ENCODE measurements at regions not wholly inside any gene's neighbourhood (a gene's known extent, or its start where the extent isn't known, plus 50 kb on each side); places are given as distances from the start of the nearest gene placed in this dataset.
"Not testable (repeated sequence)": the region's sequence is repeated elsewhere in the genome, so short reads cannot be mapped to it uniquely, and the experiment has no call there.

DNA sequence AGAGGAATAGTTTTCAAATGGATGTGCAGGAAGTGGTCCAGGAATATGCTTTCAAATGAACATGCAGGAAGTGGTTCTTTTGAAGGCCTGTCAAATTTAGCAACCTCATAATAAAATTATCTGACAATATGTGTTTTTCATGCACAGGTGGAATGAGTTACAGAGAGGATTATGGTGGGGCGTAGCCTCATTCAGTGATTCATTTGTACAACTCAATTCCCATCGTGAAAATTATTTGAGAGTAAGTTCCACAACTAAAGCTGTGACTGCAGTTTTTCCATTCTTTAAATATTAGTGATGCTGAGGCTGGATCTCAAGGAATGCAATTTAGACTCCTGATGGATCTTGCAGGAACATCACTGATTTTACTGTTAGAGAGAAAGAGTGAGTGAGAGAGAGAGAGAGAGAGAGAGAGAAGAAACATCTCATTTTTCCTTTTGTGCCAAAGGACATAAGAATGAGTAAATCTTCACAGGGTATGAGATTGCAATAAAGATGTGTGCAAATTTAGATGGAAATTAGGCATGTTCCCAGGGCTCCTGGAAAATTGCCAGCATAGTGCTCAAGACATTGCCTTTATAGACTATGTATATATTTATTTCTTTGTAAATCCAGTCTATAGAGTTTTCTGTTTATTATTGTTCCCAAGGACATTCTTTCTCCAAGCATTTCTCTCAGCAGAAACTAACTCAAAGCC lies 394.9 kb upstream of the ZEB2 start:
- DNase-seq = no peak

DNA sequence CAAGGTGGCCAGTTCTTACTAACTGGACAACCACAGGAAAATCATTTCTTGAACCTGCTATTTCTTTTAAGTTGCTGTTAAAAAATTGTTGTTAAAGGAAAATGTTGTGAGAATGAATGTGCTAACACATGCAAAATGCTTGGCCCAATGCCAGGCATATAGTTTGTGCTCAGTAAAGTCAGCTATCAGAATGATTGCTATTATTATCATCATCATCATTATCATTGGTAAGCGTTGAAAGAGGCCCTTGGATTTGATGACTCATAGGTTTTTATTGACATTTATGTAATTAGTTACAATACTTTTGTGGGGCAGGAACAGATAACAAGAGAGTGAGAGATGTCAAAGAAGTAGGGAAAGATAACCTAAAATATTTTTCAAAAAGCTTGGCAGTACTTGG lies 394.2 kb upstream of the ZEB2 start:
- no peak for DNase-seq

DNA sequence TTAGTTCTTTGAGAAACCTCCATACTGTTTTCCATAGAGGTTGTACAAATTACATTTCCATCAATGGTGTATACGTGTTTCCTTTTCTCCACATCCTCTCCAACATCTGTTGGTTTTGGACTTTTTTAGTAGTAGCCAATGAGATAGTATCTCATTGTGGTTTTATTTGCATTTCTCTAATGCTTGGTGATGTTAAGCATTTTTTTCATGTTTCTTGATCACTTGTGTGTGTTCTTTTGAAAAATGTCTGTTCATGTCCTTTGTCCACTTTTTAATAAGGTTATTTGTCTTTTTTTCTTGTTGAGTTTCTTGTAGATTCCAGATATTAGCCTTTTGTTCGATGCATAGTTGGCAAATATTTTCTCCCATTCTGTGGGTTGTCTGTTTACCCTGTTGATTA lies 392.3 kb upstream of the ZEB2 start:
- DNase-seq = no peak

DNA sequence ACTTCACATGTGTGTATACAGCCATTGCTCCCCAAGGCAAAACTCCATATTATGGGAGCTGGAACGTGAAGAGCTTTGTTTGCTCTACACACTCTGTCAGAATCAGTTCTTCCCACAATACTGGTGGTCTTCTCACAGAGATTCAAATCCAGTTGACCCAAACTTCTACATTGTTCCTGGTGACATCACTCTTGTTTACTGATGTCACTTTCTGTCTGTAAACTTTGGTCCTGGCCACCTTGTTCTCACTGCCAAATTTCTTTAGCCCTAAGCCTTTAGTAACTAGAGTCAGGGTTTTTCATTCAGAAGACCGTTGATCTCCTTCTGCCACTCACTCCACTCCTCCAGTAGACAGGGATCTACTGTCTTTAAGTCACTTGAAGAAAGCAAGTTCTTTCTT lies 386.0 kb upstream of the ZEB2 start:
- DNase-seq = no peak

DNA sequence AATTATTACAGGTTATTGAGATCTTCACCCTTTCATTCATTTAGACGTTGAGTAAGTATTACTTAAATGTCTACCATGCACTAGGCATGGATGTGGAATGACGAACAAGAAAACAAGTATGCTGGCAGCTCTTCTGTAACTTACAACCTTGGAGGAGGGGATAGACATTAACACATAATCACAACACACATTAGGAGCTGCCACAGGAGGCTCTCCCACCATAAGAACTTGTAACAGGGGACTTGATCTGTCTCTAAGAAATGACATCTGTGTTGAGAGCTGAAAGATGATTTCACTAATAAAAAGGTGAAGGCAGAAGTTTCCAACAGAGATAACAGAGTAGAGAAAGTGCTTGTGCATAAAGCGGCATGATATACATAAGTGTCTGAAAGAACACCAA lies 384.7 kb upstream of the ZEB2 start:
- no peak for DNase-seq

DNA sequence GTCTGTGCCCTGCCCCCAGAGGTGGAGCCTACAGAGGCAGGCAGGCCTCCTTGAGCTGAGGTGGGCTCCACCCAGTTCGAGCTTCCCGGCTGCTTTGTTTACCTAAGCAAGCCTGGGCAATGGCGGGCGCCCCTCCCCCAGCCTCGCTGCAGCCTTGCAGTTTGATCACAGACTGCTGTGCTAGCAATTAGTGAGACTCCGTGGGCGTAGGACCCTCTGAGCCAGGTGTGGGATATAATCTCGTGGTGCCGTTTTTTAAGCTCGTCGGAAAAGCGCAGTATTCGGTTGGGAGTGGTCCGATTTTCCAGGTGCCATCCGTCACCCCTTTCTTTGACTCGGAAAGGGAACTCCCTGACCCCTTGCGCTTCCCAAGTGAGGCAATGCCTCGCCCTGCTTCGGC lies 383.1 kb upstream of the ZEB2 start:
- DNase-seq = not testable (repeated sequence)

DNA sequence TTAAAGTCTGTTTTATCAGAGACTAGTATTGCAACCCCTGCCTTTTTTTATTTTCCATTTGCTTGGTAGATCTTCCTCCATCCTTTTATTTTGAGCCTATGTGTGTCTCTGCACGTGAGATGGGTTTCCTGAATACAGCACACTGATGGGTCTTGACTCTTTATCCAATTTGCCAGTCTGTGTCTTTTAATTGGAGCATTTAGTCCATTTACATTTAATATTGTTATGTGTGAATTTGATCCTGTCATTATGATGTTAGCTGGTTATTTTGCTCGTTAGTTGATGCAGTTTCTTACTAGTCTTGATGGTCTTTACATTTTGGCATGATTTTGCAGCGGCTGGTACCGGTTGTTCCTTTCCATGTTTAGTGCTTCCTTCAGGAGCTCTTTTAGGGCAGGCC lies 381.5 kb upstream of the ZEB2 start:
- DNase-seq = not testable (repeated sequence)

DNA sequence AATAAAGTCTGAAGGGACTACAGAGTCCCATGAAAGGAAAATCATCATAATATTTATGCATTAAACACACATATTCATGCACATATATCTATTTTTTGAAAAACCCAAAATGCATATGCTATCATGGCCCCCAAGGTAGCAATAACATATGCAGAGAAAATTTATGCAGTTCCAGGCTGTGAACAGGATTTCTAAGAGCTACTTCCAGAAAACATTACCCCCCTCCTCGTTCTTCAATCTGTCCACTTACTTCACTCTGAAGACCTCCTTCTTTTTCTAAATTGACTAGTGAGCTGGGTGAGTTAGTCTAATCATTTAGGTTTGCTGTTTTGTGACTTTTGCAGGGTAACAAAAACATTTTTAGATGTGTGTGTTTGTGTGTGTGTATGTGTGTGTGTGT lies 376.4 kb upstream of the ZEB2 start:
- DNase-seq = no peak

DNA sequence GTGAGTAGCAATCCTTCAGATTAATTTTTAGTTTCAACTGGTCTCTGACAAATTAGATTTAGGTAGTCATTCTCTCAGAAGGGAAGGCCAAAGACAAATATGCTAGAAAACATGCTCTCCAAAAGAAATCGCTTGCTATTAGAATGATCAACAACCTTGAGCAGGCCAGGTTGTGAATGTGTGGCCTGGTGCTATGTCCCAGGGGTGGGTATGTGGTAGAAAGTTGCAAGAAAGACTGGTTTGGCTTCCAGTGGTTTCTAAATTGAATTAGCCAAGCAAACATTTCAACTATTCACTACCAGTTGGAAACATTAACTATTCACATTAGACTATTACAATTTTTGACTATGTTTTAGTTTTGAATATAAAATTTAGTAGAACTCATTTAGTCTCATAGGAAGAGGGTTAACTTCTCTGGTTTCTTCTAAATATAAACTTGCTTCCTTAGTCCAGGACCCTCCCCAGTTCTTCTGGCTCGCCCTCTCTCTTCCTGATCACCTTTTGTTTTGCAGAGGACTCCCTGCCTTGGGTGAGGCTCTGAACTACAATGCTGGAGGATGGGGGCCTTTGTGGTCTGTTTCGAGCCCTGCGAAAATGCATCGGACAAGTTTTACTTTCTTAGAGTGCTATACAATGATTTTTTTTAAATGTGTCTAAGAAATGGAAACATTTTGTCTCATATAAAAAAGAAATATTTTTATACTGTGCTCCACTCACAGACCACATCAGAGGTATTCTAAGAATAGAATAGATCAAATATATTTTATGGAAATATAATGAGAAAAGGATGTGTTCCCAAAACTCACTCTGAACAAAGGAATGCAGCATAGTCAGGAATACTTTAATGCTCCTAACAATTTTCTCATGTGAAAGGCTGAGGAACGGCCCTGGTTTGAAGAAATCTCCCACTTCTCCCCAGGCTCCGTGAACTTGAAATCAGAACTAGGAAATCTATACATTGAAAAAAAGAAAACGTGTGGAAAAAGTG lies 375.0 kb upstream of the ZEB2 start:
- no peak for DNase-seq

DNA sequence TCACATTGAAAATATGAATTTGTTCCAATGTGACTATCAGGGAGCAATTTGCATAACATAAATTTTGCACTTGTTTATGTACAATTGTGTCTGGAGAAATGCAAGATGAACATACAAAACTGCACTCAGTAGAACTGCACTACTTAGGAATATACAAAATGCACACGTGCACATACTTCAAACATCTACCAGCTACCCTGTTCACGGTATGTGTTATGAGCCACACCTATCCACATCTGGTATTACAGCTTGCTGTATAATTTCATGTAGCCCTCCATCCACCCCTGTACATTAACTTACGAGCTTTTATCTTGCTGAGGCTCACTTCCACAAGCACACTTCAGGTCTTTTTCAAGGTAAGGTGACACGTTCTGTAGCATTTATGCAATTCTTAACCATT lies 373.5 kb upstream of the ZEB2 start:
- no peak for DNase-seq

DNA sequence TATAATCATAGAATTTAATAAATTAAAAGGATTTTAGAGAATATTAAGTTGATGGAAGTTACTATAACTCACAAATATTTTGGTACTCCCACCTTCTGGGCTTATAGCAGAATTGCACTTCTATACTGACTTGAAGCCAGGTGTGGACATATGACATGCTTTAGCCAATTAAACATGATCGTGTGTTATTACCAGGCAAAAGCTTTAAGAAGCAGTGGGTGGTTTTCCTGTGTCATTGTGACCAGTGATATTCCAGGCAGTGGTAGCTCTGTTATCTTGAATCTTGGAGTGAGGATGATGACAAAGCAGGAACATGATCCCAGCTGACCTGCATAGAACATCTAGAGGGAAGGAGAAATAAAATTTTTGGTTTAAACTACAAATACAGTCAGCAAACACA lies 370.9 kb upstream of the ZEB2 start:
- DNase-seq = no peak

DNA sequence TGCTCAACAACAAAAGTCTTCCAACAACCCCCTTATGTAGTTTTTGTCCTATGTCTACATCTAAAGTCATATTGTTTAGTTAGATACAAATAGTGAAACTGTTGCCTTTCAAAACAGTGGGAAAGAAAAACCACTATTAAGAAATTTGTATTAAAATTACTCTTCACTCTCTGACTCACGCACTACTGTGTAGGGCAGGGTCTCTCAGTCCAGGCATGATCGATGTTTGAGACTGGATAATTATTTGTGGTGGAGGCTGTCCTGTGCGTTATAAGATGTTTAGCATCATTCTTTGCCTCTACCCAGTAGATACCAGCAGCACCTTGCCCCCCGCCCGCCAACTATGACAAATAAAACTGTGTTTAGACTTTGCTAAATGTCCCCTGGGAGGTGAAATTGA lies 369.4 kb upstream of the ZEB2 start:
- no peak for DNase-seq

DNA sequence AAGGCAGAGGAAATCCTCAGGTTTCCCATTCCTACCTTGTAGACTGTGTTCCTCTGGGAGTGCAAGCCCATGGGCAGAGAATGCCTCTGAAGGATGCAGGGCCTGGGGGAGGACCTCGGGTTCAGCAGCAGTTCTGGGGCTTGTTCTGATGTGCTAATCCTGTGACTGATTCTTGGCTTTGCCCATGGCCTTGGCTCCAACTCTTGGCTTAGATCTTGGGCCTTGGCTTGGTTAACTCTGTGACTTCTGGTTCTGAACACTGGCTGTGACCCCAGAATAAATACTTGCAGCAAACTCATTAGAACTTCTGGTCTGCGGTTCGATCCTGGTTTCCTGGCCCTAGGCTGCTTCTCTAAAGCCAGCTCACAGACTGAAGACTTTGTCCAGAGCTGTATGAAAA lies 366.9 kb upstream of the ZEB2 start:
- no peak for DNase-seq

DNA sequence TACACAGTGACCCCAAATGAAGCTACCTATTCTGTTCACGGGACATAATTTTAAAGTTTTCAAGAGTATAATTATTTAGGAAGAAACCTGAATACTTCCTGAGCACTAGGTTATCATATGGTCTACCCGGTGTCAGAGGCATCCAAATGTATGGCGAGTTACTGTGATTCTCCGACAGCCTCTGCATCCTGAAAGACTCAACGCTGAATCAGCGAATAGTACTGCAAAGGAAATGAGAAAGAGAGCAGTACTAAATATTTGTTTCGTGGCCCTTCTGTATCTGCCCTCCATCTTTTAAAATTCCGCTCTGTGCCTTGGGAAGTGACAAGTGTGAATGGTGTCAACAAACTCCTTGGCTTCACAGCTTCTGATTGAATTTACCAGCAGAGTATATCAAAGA lies 358.0 kb upstream of the ZEB2 start:
- no peak for DNase-seq

DNA sequence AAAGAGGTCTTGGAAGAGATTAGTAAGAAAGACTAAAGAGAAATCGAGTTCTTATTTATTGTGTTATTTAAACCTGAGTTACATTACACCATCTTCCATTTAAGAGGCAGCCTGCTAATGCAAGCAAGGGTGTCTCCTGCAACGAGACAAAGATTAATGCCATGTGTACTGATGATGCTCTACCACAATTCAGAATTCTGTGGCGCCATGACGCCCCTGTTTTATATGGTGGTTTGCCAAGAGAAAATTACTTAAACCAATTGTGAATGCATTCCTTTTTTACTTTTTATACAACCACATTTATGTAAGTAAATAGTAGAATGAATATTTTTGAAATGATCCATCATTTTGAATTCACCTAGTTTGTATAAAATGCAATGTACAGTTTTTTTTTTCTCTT lies 356.1 kb upstream of the ZEB2 start:
- no peak for DNase-seq

DNA sequence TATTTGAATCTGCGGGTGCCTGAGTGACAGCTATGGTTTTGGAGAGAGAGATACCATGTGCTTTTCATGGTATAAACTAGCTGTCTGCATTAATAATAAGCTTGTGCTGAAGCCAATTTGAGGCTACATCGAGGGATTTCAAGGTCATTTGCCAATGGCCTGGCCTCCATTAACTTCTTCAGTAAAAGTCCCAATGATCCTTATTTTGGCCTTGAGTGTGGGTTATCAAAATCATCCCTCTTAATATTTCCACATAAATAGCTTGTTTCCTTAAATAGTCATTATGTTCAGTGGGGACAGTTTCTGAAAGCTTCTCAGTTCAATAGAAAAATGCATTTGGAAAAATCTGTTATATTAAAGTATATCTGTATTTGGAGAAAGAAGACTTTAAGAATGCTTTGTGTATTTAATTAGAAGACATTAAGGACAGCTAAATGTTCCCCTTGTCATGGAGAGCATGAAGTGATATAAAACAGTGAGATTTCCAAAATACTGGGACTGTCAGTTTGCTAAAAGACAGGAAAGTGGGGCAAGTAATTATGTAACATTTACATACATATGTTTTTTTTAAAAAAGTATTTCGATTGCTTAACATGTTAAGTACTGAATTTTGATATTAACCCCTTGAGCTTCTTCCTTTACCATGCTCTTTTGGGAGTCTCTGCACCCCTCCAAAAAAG lies 355.5 kb upstream of the ZEB2 start:
- no peak for DNase-seq

DNA sequence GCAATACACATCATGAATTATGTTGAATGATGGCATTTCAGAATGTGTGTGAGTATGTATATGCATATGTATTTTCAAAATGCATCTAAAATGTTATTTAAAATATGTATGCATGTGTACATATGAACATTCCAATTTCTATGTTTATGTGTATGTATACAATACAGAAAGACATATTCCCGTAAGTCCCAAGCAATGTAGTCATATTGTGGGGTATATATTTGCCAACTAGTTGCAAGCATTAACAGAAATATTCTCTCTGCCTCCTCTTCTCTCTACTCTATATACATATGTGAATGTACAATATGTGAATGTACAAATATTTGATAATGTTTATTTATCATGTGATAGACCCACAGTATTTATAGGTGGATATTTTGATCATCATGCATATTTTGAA lies 345.8 kb upstream of the ZEB2 start:
- no peak for DNase-seq

DNA sequence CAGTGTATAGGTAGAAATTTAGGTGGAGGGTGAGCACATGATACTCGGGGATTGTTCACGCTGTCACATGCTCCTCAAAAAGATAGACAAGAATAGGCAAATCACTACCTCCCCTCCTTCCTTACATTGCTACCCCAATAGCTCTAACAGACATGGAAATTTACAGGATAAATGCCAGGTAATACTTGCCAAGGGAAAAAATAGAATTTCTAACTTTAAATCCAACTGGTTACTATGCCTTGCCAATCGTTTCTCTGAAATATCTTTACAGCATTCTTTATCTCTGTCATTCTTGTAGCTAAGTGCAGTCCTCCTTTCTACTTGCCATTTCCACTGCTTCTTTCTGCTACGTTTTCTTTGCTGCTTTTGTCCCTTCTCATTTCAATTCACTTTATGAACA lies 339.8 kb upstream of the ZEB2 start:
- DNase-seq = no peak

DNA sequence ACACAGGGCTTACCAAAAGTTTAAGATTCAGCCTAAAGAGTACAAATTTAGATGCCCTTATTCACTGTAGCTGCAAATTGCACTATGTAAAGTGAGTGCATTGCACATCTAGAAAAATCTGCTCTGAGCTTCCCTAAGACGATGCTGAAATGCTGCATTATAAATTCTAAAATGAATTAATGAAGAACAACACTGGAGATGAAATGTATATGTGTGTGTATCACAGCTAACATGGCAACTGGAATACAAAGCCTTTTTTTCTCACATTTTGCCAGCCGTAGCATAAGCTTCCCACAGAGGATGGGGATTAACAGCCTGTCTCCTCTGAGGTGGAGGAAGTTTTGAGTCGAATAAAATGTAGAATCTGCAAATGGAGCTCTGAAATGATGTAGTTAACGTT lies 338.3 kb upstream of the ZEB2 start:
- no peak for DNase-seq

DNA sequence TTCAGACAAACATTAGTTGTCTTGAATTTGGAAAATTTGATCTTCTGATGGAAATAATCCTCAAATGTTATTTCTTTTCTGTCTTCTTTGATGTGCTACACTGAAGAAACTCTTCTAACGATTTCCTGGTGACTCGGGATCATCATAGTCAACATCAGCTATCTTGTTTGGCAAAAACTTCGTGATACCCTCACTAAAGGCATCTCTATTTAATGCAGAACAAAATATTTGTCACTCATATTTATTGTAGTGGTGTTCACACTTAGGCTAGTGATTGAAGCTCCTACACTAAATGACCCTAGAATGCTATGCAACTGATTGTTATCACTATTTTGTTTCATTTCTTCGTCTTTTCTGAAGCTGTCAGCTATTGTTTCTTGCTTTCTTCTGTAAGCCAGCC lies 334.7 kb upstream of the ZEB2 start:
- DNase-seq = no peak

DNA sequence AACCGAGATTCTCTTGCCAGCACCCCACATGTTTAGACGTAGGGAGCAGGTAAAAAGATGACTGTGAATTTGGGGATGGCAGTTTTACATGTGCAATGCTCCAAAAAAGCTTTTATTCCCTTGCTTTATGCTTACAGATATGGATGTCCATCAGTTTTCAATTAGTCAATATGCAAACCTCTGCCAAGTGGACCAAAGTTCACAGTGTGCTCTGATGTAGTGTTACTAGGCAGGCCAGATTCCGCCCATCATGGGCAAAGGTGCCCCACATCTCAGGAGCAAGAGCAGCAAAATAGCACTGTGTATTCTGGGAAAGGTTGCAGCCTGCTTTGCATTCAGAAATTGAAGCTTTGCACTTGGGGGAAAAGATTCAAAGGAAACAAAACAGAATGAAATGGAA lies 329.7 kb upstream of the ZEB2 start:
- DNase-seq = no peak

DNA sequence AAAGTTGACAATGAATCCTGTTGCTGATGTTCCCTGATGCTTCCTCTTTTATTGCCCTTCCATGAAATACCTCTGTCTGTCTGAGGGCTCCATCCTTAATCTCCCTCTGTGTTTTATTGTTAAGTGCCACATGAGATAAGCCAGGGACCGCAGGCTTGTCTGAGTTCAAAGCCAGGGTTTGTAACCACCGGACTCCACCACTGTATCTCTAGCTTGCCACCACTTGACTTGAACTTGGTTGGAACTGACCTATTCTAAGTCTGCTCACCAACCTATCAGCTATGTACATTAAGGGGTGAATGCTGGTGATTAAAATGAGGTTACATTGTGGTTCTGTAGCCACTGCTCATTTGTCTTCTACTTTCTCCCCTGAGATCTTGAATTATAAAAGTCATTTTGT lies 328.5 kb upstream of the ZEB2 start:
- no peak for DNase-seq

DNA sequence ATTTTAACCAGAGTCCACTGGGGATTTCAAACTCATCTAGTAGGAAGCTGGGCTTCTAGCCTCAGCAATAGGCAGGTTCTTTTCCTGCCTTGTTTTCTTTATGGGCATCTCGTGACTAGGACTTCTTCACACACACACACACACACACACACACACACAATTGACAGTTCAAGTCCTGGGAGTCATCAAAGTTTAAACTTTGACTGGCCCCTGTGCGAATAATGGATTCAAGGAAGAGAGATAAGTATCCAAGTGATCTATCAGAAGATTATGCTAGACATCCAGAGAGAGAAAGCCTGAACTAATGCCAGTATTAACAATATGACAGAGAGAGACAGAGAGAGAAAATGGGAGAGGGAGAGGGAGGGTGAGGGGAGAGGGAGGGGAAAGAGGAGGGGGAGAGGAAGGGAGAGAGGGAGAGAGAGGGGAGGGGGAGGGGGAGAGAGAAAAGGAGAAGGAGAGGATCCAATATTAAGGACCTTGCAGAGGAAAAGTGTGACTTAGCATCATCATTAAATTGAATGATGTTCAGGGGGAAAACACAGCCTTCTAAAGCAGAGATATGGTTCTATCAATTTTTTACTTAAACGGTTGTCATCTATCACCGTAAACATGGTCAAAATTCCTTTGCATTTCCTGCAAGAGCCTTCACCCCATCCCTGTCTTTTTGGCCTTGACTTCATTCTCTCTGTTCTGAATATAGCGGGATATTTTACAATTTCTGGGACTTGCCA lies 327.6 kb upstream of the ZEB2 start:
- DNase-seq = no peak

Data from activated naive CD4-positive, alpha-beta T cell (primary cell).